GM12878 (cell line): ENCODE measurements at regions not wholly inside any gene's neighbourhood (a gene's known extent, or its start where the extent isn't known, plus 50 kb on each side); places are given as distances from the start of the nearest gene placed in this dataset.

Experiments used
- PAX8 ChIP-seq: fragments of 450-650 bp; IDR thresholded peaks from 2 replicates; pipeline ENCODE4 v1.6.1; 2017; ENCODE audit warnings: mild to moderate bottlenecking, moderate library complexity
- POLR2AphosphoS5 ChIP-seq: IDR thresholded peaks from 2 replicates; pipeline ENCODE4 v1.6.1; 2011; ENCODE audit warnings: mild to moderate bottlenecking, low read length, inconsistent platforms
- TF ChIP-seq, protein P1 (sequence below), 3 experiments: IDR thresholded peaks in 2 of 3; conservative IDR thresholded peaks in 1 of 3; 2 replicates each; pipeline ENCODE4 v1.5.1; 2011; ENCODE audit warnings: low read depth in 3 of 3, low read length in 3 of 3, mild to moderate bottlenecking in 3 of 3, control low read depth in 2 of 3, moderate library complexity in 2 of 3, inconsistent platforms in 1 of 3, mixed read lengths in 1 of 3; ENCODE audit not compliant: control insufficient read depth in 2 of 3, insufficient read depth in 1 of 3; ENCODE audit errors: extremely low read depth in 1 of 3
- TF ChIP-seq, protein P2 (sequence below): IDR thresholded peaks from 2 replicates; pipeline ENCODE4 v1.6.1; 2012; ENCODE audit warnings: low read depth, low read length, improper control_type of control experiment

DNA sequence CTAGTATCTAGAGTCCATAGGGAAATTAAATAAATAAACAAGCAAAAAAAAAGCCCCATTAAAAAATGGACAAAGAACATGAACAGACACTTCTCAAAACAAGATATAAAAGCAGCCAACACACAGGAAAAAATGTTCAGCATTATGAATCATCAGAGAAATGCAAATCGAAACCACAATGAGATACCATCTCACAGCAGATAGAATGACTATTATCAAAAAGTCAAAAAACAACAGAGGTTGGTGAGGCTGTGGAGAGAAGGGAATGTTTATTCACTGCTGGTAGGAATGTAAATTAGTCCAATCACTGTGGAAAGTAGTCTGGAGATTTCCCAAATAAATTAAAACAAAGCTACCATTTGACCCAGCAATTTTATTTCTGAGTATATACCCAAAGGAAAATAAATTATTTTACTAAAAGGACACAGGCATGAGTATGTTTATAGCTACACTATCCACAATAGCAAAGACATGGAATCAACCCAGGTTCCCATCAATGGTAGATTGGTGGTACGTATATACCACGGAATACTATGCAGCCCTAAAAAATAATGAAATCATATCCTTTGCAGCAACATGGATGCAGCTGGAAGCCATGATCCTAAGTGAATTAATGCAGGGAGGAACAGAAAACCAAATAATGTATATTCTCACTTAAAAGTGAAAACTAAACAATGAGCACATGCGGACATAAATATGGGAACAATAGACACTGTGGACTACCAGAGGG, 366.5 kb upstream of the SEMA3C start:
- TF ChIP-seq, protein P1, sequence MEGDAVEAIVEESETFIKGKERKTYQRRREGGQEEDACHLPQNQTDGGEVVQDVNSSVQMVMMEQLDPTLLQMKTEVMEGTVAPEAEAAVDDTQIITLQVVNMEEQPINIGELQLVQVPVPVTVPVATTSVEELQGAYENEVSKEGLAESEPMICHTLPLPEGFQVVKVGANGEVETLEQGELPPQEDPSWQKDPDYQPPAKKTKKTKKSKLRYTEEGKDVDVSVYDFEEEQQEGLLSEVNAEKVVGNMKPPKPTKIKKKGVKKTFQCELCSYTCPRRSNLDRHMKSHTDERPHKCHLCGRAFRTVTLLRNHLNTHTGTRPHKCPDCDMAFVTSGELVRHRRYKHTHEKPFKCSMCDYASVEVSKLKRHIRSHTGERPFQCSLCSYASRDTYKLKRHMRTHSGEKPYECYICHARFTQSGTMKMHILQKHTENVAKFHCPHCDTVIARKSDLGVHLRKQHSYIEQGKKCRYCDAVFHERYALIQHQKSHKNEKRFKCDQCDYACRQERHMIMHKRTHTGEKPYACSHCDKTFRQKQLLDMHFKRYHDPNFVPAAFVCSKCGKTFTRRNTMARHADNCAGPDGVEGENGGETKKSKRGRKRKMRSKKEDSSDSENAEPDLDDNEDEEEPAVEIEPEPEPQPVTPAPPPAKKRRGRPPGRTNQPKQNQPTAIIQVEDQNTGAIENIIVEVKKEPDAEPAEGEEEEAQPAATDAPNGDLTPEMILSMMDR (IDR thresholded peaks at IDR 0.05 in 2 of 3, conservative IDR thresholded peaks at IDR 0.05 in 1 of 3; ENCODE audit: control insufficient read depth in 2 of 3, extremely low read depth in 1 of 3, insufficient read depth in 1 of 3, low read depth in 3 of 3, low read length in 3 of 3) = no peak
- TF ChIP-seq, protein P2, sequence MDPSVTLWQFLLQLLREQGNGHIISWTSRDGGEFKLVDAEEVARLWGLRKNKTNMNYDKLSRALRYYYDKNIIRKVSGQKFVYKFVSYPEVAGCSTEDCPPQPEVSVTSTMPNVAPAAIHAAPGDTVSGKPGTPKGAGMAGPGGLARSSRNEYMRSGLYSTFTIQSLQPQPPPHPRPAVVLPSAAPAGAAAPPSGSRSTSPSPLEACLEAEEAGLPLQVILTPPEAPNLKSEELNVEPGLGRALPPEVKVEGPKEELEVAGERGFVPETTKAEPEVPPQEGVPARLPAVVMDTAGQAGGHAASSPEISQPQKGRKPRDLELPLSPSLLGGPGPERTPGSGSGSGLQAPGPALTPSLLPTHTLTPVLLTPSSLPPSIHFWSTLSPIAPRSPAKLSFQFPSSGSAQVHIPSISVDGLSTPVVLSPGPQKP = no peak
- TF ChIP-seq PAX8 (no peak), POLR2AphosphoS5 (no peak)
